Stimulated activated CD8-positive, alpha-beta memory T cell treated with anti-CD3 and anti-CD28 coated beads, Interleukin-7, amount 100 ng/mL, for 1 hour (primary cell): ENCODE measurements at regions not wholly inside any gene's neighbourhood (a gene's known extent, or its start where the extent isn't known, plus 50 kb on each side); places are given as distances from the start of the nearest gene placed in this dataset.
"Not testable (repeated sequence)": the region's sequence is repeated elsewhere in the genome, so short reads cannot be mapped to it uniquely, and the experiment has no call there.

Experiments
- DNase-seq, 2 donors: peaks; one replicate each; pipeline ENCODE4 v3.0.0-alpha.2; 2020; ENCODE audit warnings: low read depth in 2 of 2

- no peak for DNase-seq
Observed at GRCh38 chr1:101185421-101185820, 51.4 kb upstream of the S1PR1 start.

GRCh38 chr1:101183388-101183699 lies 53.5 kb upstream of the S1PR1 start:
- no peak for DNase-seq

GRCh38 chr1:101182627-101183387 lies 54.0 kb upstream of the S1PR1 start:
- no peak for DNase-seq

- no peak for DNase-seq
Observed at GRCh38 chr1:101181930-101182329, 54.9 kb upstream of the S1PR1 start.

GRCh38 chr1:101178688-101179491 lies 57.9 kb upstream of the S1PR1 start:
- no peak for DNase-seq

GRCh38 chr1:101178341-101178687 lies 58.5 kb upstream of the S1PR1 start:
- no peak for DNase-seq

GRCh38 chr1:101175886-101176285 lies 60.9 kb upstream of the S1PR1 start:
- DNase-seq = no peak

- DNase-seq = no peak
Observed at GRCh38 chr1:101175466-101175865, 61.4 kb upstream of the S1PR1 start.

- DNase-seq = no peak
Observed at GRCh38 chr1:101174722-101175121, 62.1 kb upstream of the S1PR1 start.

- DNase-seq = not testable (repeated sequence)
Observed at GRCh38 chr1:101174298-101174697, 62.5 kb upstream of the S1PR1 start.

GRCh38 chr1:101170506-101171050 lies 66.2 kb upstream of the S1PR1 start:
- DNase-seq = no peak

GRCh38 chr1:101167891-101168290 lies 68.9 kb upstream of the S1PR1 start:
- DNase-seq = no peak

GRCh38 chr1:101166583-101167120 lies 70.2 kb upstream of the S1PR1 start:
- no peak for DNase-seq

GRCh38 chr1:101165954-101166353 lies 70.9 kb upstream of the S1PR1 start:
- DNase-seq = no peak

GRCh38 chr1:101165532-101165931 lies 71.3 kb upstream of the S1PR1 start:
- no peak for DNase-seq

GRCh38 chr1:101164776-101165175 lies 72.0 kb upstream of the S1PR1 start:
- no peak for DNase-seq

- no peak for DNase-seq
Observed at GRCh38 chr1:101162736-101163735, 73.8 kb upstream of the S1PR1 start.

- no peak for DNase-seq
Observed at GRCh38 chr1:101162300-101162699, 74.5 kb upstream of the S1PR1 start.

GRCh38 chr1:101161619-101162018 lies 75.2 kb upstream of the S1PR1 start:
- DNase-seq = no peak

GRCh38 chr1:101158424-101158823 lies 78.4 kb upstream of the S1PR1 start:
- no peak for DNase-seq

- no peak for DNase-seq
Observed at GRCh38 chr1:101154547-101154946, 82.3 kb upstream of the S1PR1 start.

- no peak for DNase-seq
Observed at GRCh38 chr1:101153692-101154091, 83.1 kb upstream of the S1PR1 start.
